Panc1 (cell line): ENCODE measurements at regions not wholly inside any gene's neighbourhood (a gene's known extent, or its start where the extent isn't known, plus 50 kb on each side); places are given as distances from the start of the nearest gene placed in this dataset.

Source experiments
- ATAC-seq: fragments of 200-7000 bp; cut with Tn5 transposase; 2 replicates; pipeline ENCODE4 v1.9.1; 2020; ENCODE audit warnings: mild to moderate bottlenecking, moderate library complexity
- BruUV-seq: library from RNA; stranded (reverse); fragments of 400-500 nt; replicated peaks from 2 replicates; lab custom pipeline; 2021; lab: Mats Ljungman, UMichigan
- CTCF ChIA-PET: fragments of 300-600 bp; sonication (Branson Sonifier 250); formaldehyde crosslinking; loops from one replicate; lab custom pipeline; 2022; ENCODE audit warnings: antibody characterized with exemption; lab: Charles Lee
- POLR2A ChIA-PET: fragments of 300-600 bp; sonication (Branson Sonifier 250); formaldehyde crosslinking; loops from one replicate; lab custom pipeline; 2022; ENCODE audit warnings: antibody characterized with exemption; lab: Charles Lee
- DNase-seq: peaks from one replicate; pipeline ENCODE4 v3.0.0-alpha.2; 2010; ENCODE audit warnings: low read depth, low spot score
- H3K27ac ChIP-seq: 2 replicates; pipeline ENCODE4 v1.5.1; 2011; ENCODE audit warnings: mild to moderate bottlenecking, low read length, inconsistent platforms
- H3K27me3 ChIP-seq: fragments of 200-500 bp; sonication (Bioruptor generic); 2 replicates; pipeline ENCODE4 v1.6.0; 2014; ENCODE audit warnings: low read length, inconsistent platforms; ENCODE audit not compliant: control insufficient read depth, insufficient read depth
- H3K36me3 ChIP-seq: fragments of 200-500 bp; sonication (Bioruptor generic); 2 replicates; pipeline ENCODE4 v1.5.1; 2014; ENCODE audit warnings: inconsistent platforms, mild to moderate bottlenecking, low read length, moderate library complexity; ENCODE audit not compliant: control insufficient read depth, insufficient read depth
- H3K4me1 ChIP-seq: 2 replicates; pipeline ENCODE4 v1.5.1; 2011; ENCODE audit warnings: inconsistent platforms, mild to moderate bottlenecking, low read length, moderate library complexity; ENCODE audit not compliant: control insufficient read depth, insufficient read depth
- H3K4me3 ChIP-seq, 2 experiments: 2 replicates each; pipeline ENCODE4 v1.5.1; 2011 to 2012; ENCODE audit warnings: low read depth in 2 of 2, low read length in 2 of 2, mild to moderate bottlenecking in 2 of 2, inconsistent platforms in 1 of 2, moderate library complexity in 1 of 2
- H3K9me3 ChIP-seq: fragments of 200-500 bp; sonication (Bioruptor generic); 2 replicates; pipeline ENCODE4 v1.5.1; 2014; ENCODE audit warnings: low read depth, mild to moderate bottlenecking, inconsistent platforms, low read length, moderate library complexity; ENCODE audit not compliant: control insufficient read depth, insufficient read depth
- POLR2AphosphoS5 ChIP-seq: IDR thresholded peaks from 2 replicates; pipeline ENCODE4 v1.6.1; 2012; ENCODE audit warnings: mild to moderate bottlenecking, low read depth, low read length, moderate library complexity
- REST ChIP-seq, 2 experiments: IDR thresholded peaks; 2 replicates each; pipeline ENCODE4 v1.6.1; 2011 to 2012; ENCODE audit warnings: low read depth in 2 of 2, control low read depth in 1 of 2, low read length in 1 of 2, mild to moderate bottlenecking in 1 of 2, moderate library complexity in 1 of 2; ENCODE audit not compliant: insufficient read depth in 1 of 2
- SIN3A ChIP-seq: IDR thresholded peaks from 2 replicates; pipeline ENCODE4 v1.6.1; 2012; ENCODE audit warnings: low read depth, mild to moderate bottlenecking, low read length, moderate library complexity, borderline replicate concordance; ENCODE audit not compliant: insufficient read depth
- TCF7L2 ChIP-seq: IDR thresholded peaks from 2 replicates; pipeline ENCODE4 v1.6.1; 2011; ENCODE audit warnings: mild to moderate bottlenecking, low read depth, low read length, inconsistent platforms
- in situ Hi-C: cut with HindIII; loops from 2 replicates; pipeline ENCODE4 v1.10.0; 2016; ENCODE audit warnings: low sequenced_read_pairs, low pct_unique_long_range_greater_than_20kb
- intact Hi-C: fragments of 100-400 bp; cut with micrococcal nuclease; formaldehyde crosslinking; loops from one replicate; pipeline ENCODE4 v1.10.0; 2022; ENCODE audit not compliant: unreplicated experiment
- TF ChIP-seq, protein P1 (sequence below): fragments of 450-650 bp; IDR thresholded peaks from 2 replicates; pipeline ENCODE4 v1.5.1; 2017; ENCODE audit warnings: mild to moderate bottlenecking

GRCh38 chr15:94744080-94744793, 512.9 kb downstream of the MCTP2 start:
- Histone ChIP-seq H3K27me3 (no peaks in the 10 kb centered on the region), H3K27ac (no peak overlapping the region), H3K36me3 (no peaks in the 10 kb centered on the region), H3K9me3 (no peaks in the 10 kb centered on the region), H3K4me3 (no peak overlapping the region), H3K4me1 (no peaks in the 10 kb centered on the region)
- no peak for ATAC-seq
- POLR2A ChIA-PET: no interaction called here
- no peak for DNase-seq
- no TSS peak for BruUV-seq
- intact Hi-C loops (no loop called here), in situ Hi-C loops (no loop called here)
- CTCF ChIA-PET: no interaction called here
- TF ChIP-seq SIN3A: no peak
- TF ChIP-seq POLR2AphosphoS5: no peak
- no peak for TF ChIP-seq REST (IDR thresholded peaks at IDR 0.05; ENCODE audit: insufficient read depth in 1 of 2, low read depth in 2 of 2, low read length in 1 of 2)
- TF ChIP-seq TCF7L2: no peak
- TF ChIP-seq, protein P1, sequence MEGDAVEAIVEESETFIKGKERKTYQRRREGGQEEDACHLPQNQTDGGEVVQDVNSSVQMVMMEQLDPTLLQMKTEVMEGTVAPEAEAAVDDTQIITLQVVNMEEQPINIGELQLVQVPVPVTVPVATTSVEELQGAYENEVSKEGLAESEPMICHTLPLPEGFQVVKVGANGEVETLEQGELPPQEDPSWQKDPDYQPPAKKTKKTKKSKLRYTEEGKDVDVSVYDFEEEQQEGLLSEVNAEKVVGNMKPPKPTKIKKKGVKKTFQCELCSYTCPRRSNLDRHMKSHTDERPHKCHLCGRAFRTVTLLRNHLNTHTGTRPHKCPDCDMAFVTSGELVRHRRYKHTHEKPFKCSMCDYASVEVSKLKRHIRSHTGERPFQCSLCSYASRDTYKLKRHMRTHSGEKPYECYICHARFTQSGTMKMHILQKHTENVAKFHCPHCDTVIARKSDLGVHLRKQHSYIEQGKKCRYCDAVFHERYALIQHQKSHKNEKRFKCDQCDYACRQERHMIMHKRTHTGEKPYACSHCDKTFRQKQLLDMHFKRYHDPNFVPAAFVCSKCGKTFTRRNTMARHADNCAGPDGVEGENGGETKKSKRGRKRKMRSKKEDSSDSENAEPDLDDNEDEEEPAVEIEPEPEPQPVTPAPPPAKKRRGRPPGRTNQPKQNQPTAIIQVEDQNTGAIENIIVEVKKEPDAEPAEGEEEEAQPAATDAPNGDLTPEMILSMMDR: no peak

DNA sequence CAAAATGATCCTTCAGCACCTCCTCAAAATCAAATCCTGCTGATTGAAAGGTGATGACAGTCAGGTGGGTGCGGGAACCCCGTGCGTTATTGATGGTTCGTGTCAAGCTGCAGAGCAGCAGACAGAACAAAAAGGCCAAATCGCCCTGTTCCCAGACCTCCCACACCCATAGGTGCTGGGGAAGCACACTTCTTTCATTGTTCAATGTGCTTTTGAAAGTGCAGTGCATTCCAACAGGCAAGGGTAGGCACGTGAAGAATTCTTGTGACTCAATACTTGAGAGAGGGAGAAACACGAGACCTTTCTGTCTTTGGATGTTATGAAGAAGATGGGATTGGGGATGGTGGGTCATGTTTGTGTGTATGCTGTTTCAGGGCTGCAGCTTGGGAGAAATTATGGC, 514.0 kb downstream of the MCTP2 start:
- BruUV-seq: no TSS peak
- in situ Hi-C loops: no loop called here
- Histone ChIP-seq H3K27ac (no peak overlapping the region), H3K4me3 (no peak overlapping the region), H3K4me1 (no peaks in the 10 kb centered on the region), H3K9me3 (no peaks in the 10 kb centered on the region), H3K27me3 (no peaks in the 10 kb centered on the region), H3K36me3 (no peaks in the 10 kb centered on the region)
- ChIA-PET CTCF (no interaction called here), POLR2A (no interaction called here)
- no peak for TF ChIP-seq SIN3A
- TF ChIP-seq, protein P1: no peak
- TF ChIP-seq TCF7L2: no peak
- no peak for TF ChIP-seq REST (IDR thresholded peaks at IDR 0.05; ENCODE audit: insufficient read depth in 1 of 2, low read depth in 2 of 2, low read length in 1 of 2)
- no peak for TF ChIP-seq POLR2AphosphoS5
- ATAC-seq (no peak), DNase-seq (no peak)
- intact Hi-C loops: no loop called here
